ENCODE measurements at regions not wholly inside any gene's neighbourhood (a gene's known extent, or its start where the extent isn't known, plus 50 kb on each side); places are given as distances from the start of the nearest gene placed in this dataset.

DNA sequence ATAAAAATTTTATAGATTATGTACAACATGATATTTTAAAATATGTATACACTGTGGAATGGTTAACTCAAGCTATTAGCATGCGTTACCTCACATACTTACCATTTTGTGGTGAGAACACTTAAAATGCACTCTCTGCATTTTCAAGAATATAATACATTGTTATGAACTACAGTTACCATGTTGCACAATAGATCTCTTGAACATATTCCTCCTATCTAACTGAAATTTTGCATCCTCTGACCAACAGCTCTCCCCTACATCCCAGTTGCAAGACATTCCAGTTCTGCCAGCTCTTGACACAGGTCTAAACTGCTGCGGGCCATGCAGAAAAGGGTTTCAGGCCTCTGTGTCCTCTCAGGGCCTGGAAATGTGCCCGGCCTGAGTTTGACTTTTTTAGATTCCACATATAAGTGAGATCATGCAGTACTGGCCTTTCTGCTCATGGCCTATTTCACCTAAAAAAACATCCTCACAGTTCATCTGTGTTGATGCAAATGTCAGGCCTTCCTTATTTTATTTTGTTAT lies 113.7 kb downstream of the CDCA7 start:
- DNase-seq = no peak

- DNase-seq = no peak
Observed at GRCh38 chr2:173472112-173472511, 117.4 kb downstream of the CDCA7 start.

GRCh38 chr2:173483137-173483536 lies 128.5 kb downstream of the CDCA7 start:
- no peak for DNase-seq

DNA sequence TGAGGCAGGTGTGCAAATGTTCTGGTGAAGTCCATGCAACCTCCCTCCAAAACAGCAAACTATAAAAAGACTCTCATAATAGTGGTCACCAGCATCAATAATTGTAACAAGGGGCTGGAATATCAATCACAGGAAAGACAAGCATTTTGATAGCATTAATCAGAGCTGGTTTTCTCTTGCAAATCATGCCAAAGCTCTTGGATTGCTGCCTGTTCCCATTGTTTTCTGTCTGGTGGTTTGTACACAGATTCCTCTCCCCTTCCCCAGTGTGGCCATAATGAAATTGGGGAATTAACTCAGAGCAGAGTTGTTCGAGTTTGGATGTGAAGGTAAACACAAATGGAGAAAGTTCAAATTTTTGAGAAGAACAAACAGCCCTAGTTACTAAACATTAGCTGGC lies 134.2 kb downstream of the CDCA7 start:
- no peak for DNase-seq

DNA sequence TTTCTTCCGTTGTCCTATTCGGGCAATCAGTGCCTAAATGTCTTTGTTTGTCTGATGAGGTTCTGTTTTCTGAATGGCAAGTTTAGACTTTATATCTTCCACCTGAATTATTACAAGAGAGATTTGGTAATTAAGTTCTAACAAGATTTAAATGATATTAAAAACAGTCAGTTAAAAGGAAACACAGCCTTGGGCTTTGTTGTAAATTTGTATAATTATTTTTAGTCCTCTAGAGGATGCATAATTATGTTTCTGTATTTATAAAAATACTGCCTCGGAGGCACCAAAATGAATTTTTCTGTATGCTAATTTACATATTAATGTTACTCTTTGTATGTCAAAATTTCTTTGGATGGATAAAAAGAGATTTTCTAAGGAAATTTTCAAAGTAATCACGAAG lies 136.7 kb downstream of the CDCA7 start:
- no peak for DNase-seq

DNA sequence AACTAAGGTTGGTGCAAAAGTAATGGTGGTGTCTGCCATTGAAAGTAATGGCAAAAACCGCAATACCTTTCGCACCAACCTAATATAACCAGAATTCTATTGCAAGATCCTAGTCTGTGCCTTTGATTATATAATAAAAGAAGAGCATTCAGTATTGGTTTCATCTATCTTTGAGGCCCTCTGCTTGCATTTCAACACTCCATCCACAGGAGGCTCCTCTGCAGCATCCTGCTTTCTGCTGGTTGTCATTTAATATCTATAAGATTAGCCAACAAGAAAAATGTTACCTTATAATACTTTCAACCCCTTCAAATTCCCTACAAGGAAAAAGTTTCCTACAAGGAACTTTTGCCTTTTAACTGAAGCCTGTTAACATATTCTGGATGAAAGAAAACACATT lies 139.2 kb downstream of the CDCA7 start:
- no peak for DNase-seq

GRCh38 chr2:173496746-173497145 lies 142.1 kb downstream of the CDCA7 start:
- DNase-seq = no peak

GRCh38 chr2:173500953-173501352 lies 146.3 kb downstream of the CDCA7 start:
- no peak for DNase-seq

- DNase-seq = no peak
Observed at GRCh38 chr2:173502296-173502695, 147.6 kb downstream of the CDCA7 start.

DNA sequence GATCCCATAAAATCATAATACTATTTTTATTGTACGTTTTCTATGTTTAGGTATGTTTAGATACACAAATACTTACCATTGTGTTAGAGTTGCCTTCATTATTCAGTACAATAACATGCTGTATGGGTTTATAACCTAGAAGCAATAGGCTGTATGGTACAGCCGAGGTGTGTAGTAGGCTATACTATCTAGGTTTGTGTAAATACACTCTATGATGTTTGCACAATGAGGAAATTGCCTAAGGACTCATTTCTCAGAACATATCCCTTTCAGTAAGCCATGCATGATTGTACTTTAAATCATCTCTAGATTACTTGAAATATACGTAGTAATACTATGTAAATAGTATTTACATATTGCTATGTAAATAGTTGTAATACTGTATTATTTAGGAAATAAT lies 156.7 kb downstream of the CDCA7 start:
- DNase-seq = no peak

GRCh38 chr2:173511942-173512341 lies 157.3 kb downstream of the CDCA7 start:
- DNase-seq = no peak

GRCh38 chr2:173513107-173513727 lies 158.5 kb downstream of the CDCA7 start:
- DNase-seq = no peak

DNA sequence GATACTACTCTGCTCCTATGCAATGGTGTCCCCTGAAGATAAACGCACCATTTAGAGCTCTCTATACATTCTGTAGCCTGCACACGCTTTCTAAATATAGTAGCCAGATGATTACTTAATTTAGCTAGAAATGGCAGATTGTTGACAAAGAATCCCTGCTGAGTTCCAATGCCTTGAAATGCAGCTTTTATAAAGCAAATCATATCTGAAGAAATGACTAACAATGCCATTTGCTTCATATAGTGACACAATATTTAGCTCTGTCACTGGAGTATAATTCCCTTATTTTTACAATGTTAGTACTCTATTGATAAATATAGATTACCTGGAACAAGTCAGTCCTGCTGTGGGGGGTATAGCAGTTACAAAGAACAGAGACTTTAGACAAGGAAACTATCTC lies 166.2 kb downstream of the CDCA7 start:
- no peak for DNase-seq

DNA sequence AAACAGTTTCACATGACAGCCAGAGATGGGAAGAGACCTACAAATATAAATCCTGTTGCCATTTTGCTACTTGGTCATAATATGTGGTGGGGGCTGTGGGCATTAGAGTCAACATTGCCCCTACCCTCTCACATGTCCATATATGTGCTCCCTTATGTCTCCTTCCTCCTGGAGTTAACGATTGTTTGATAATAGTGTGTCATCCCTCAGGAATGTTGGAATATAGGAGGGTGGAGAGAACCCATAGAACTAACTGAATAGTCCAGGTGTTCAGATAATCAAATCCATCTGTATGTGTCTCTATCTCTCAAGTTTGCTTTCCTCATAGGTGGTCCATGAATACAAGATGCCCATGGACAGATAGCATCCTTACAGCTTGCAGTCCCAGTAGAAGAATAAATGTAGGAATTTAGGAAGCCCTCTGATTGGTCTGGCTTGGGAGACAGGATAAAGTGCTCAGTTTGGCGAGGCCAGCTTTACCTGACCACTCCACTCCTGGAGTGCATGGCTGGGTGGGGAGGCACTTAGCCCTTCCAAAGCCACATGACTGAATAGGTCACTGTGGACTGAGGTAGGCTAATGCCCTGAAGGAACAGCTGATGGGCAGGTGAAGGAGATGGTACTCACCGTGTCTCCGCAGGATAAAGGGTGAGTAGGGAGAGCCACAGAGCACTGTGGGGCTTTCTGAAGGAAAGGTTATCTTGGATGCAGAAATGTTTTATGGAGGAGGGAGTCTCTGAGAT lies 166.9 kb downstream of the CDCA7 start:
- no peak for DNase-seq

DNA sequence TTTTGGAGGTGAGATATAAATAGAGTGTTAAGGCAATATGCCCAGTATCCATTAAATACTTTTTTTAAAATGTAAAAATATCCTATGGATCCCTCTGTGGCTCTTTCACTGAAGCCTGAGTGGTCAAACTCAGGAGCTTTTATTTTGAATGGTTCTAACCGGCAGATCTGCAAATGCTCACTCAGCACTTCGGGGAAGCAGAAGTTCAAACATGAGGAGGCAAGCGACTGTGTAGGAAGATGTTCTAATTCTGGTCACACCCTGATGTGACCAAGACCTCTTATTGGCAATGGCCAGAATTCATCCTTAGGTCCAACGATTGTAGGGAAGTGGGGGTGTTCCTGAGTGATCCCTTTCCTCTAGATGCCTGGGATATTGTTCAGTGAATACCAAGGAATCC lies 168.8 kb downstream of the CDCA7 start:
- DNase-seq = no peak

GRCh38 chr2:173524256-173524955 lies 169.7 kb downstream of the CDCA7 start:
- no peak for DNase-seq

DNA sequence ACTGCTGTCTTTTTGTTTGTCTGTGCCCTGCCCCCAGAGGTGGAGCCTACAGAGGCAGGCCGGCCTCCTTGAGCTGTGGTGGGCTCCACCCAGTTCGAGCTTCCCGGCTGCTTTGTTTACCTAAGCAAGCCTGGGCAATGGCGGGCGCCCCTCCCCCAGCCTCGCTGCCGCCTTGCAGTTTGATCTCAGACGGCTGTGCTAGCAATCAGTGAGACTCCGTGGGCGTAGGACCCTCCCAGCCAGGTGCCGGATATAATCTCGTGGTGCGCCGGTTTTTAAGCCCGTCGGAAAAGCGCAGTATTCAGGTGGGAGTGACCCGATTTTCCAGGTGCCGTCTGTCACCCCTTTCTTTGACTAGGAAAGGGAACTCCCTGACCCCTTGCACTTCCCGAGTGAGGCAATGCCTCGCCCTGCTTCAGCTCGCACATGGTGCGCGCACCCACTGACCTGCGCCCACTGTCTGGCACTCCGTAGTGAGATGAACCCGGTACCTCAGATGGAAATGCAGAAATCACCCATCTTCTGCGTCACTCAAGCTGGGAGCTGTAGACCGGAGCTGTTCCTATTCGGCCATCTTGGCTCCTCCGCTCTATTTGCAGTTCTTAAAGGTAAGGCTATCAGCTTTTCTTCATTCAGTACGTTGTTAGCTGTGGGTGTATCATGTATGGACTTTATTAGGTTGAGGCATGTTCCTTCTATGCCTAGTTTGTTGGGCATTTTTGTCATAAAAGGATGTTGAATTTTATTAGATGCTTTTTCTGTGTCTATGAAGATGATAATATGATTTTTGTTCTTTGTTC lies 178.3 kb downstream of the CDCA7 start:
- peak; percentile 42 for DNase-seq

DNA sequence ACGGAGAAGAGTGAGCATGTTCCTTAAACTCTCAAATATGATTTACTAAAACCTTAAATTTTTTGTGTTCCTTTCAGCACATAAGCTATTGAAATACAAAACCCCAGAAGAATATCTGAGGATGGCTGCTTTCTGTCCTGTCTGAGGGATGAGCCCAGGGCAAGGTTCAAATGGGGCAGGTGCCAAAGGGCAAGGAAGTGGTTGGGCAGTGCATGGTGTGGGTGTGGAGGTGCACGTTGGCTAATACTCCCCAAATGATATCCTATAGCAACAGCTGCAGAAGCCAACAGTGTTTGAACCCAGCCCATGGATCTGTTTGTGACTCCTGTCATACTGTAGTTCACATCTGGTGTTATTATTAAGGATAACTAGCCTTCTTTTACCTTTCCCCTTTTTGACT lies 183.0 kb downstream of the CDCA7 start:
- no peak for DNase-seq

GRCh38 chr2:173539615-173540014 lies 184.9 kb downstream of the CDCA7 start:
- DNase-seq = no peak

DNA sequence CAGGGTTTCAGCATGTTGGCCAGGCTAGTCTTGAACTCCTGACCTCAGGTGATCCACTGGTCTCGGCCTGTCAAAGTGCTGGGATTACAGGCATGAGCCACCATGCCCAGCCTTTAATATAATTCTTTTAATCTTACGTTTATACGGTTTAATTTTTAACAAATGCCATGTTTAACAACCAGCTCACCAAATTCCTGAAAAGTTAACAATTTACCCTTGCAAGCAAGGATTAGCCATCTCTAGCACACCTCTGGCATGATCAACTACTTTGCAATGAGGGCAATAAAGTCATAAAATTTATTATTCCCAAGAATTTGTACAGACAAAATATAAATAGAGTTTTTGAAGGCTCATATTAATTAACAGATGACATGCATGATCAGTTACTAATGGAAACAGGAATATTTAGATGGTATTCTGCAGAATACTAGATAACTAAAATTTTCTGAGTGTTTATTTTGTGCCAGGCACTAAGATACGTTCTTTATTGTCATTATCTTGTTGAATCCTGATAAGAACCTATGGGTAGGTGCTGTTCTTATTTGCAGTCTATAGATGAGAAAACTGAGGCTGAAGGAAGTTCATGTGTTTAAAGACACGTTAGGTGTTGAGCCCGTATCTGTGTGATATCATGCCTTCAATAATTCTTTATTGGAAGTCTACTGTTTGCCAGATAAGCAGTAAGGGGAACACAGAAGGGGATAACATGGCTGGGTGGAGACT lies 190.1 kb downstream of the CDCA7 start:
- no peak for DNase-seq

- no peak for DNase-seq
Observed at GRCh38 chr2:173545364-173545763, 190.7 kb downstream of the CDCA7 start.

- DNase-seq = no peak
Observed at GRCh38 chr2:173547499-173547898, 192.8 kb downstream of the CDCA7 start.
